K562 (cell line): ENCODE measurements at regions not wholly inside any gene's neighbourhood (a gene's known extent, or its start where the extent isn't known, plus 50 kb on each side); places are given as distances from the start of the nearest gene placed in this dataset.

Experiments
- ATAC-seq: fragments of 200-7000 bp; cut with Tn5 transposase; 3 replicates; pipeline ENCODE4 v1.9.1; 2020; ENCODE audit warnings: moderate library complexity
- BruUV-seq: library from RNA; stranded (reverse); fragments of 400-500 nt; replicated peaks from 2 replicates; lab custom pipeline; 2021; lab: Mats Ljungman, UMichigan
- CTCF ChIA-PET: fragments of 300-600 bp; formaldehyde crosslinking; extraction: SDS; loops from one replicate; lab custom pipeline; 2021; ENCODE audit warnings: low intra/inter-chr PET ratio; lab: Yijun Ruan, JAX
- POLR2A ChIA-PET: fragments of 300-600, 350-650 bp; sonication (Branson Sonifier 250); formaldehyde crosslinking; extraction: SDS; loops from one replicate; lab custom pipeline; 2021; ENCODE audit warnings: antibody characterized with exemption, inconsistent platforms; lab: Yijun Ruan, JAX
- DNase-seq, 4 experiments: peaks; one replicate each; pipeline versions ENCODE4 v3.0.0 to v3.0.0-alpha.2; 2011 to 2018; ENCODE audit warnings: low spot score in 3 of 4, mixed read lengths in 3 of 4; ENCODE audit errors: extremely low read depth in 1 of 4
- FAIRE-seq: peaks from 2 replicates; lab custom pipeline; 2011; peaks lifted over from hg19 to GRCh38; lab: Jason Lieb, UNC
- H2AFZ ChIP-seq: 2 replicates; pipeline ENCODE4 v1.6.0; 2011; ENCODE audit warnings: low read depth, low read length, control low read depth, inconsistent platforms
- H3K27ac ChIP-seq: fragments of 200-600 bp; 3 replicates; pipeline ENCODE4 v1.8.0; 2011; ENCODE audit warnings: low read depth, mild to moderate bottlenecking, control low read depth, inconsistent platforms, low read length, moderate library complexity, mixed read lengths; ENCODE audit errors: extremely low read depth
- H3K27me3 ChIP-seq, 2 experiments: fragments of 300-600 bp in 1 of 2; 2 replicates in 1 of 2; 3 replicates in 1 of 2; pipeline versions ENCODE4 v1.6.0 to v1.8.0; 2011; ENCODE audit warnings: inconsistent platforms in 2 of 2, low read length in 2 of 2, mild to moderate bottlenecking in 1 of 2, mixed read lengths in 1 of 2, moderate library complexity in 1 of 2; ENCODE audit not compliant: control insufficient read depth in 2 of 2, insufficient read depth in 2 of 2
- H3K36me3 ChIP-seq: fragments of 300-600 bp; 3 replicates; pipeline ENCODE4 v1.8.0; 2011; ENCODE audit warnings: mild to moderate bottlenecking, low read length, inconsistent platforms; ENCODE audit not compliant: control insufficient read depth, insufficient read depth
- H3K4me1 ChIP-seq, 2 experiments: fragments of 200-600 bp in 1 of 2; replicated peaks in 1 of 2; 2 replicates in 1 of 2; 3 replicates in 1 of 2; pipeline versions ENCODE4 v1.5.1 to v1.8.0; 2011; ENCODE audit warnings: inconsistent platforms in 2 of 2, low read length in 2 of 2, mild to moderate bottlenecking in 1 of 2, mixed read lengths in 1 of 2, moderate library complexity in 1 of 2; ENCODE audit not compliant: control insufficient read depth in 2 of 2, insufficient read depth in 2 of 2
- H3K4me2 ChIP-seq: 2 replicates; pipeline ENCODE4 v1.6.1; 2011; ENCODE audit warnings: low read length, control low read depth, inconsistent platforms, mixed read lengths; ENCODE audit not compliant: insufficient read depth
- H3K4me3 ChIP-seq: fragments of 200-600 bp; sonication (generic), shearing (Covaris generic); 2 replicates; pipeline ENCODE4 v1.5.1; 2016; ENCODE audit warnings: control low read depth, inconsistent platforms
- H3K79me2 ChIP-seq: fragments of 200-600 bp; 3 replicates; pipeline ENCODE4 v1.8.0; 2011; ENCODE audit warnings: low read length, inconsistent platforms; ENCODE audit not compliant: control insufficient read depth, insufficient read depth
- H3K9ac ChIP-seq, 2 experiments: 2 replicates each; pipeline versions ENCODE4 v1.6.0 to v1.6.1; 2011; ENCODE audit warnings: low read depth in 2 of 2, low read length in 2 of 2, control low read depth in 1 of 2, inconsistent platforms in 1 of 2, mild to moderate bottlenecking in 1 of 2, mixed read lengths in 1 of 2; ENCODE audit not compliant: insufficient read depth in 1 of 2
- H3K9me1 ChIP-seq: one replicate; pipeline ENCODE4 v1.6.0; 2011; ENCODE audit warnings: inconsistent platforms, mild to moderate bottlenecking, low read length, moderate library complexity; ENCODE audit not compliant: control insufficient read depth, insufficient read depth
- H3K9me3 ChIP-seq: replicated peaks from 2 replicates; pipeline ENCODE4 v1.5.1; 2011; ENCODE audit warnings: low read depth, low read length, inconsistent platforms; ENCODE audit not compliant: control insufficient read depth, insufficient read depth
- H4K20me1 ChIP-seq: replicated peaks from 2 replicates; pipeline ENCODE4 v1.6.1; 2011; ENCODE audit warnings: low read length, inconsistent platforms, mixed read lengths; ENCODE audit not compliant: control insufficient read depth, insufficient read depth
- JUN ChIP-seq, 2 experiments: sonication (generic) in 1 of 2; formaldehyde crosslinking in 1 of 2; IDR thresholded peaks; 2 replicates each; pipeline versions ENCODE4 v1.6.1 to v1.8.0; 2012 to 2022; ENCODE audit warnings: borderline replicate concordance in 2 of 2, mild to moderate bottlenecking in 2 of 2, improper control_type of control experiment in 1 of 2, low read depth in 1 of 2, low read length in 1 of 2, missing genetic modification reagents in 1 of 2
- KLF1 ChIP-seq: fragments of 450-650 bp; IDR thresholded peaks from 2 replicates; pipeline ENCODE4 v1.6.1; 2016; ENCODE audit warnings: missing genetic modification characterization, missing compliant biosample characterization
- PCBP1 ChIP-seq: fragments of 200-400 bp; formaldehyde crosslinking; IDR thresholded peaks from 2 replicates; pipeline ENCODE4 v1.6.1; 2018; ENCODE audit warnings: mild to moderate bottlenecking, low read depth, low read length; ENCODE audit not compliant: poor library complexity, severe bottlenecking
- RBM14 ChIP-seq: fragments of 200-400 bp; formaldehyde crosslinking; IDR thresholded peaks from 2 replicates; pipeline ENCODE4 v1.6.1; 2018; ENCODE audit warnings: low read depth, mild to moderate bottlenecking, low read length, moderate library complexity, borderline replicate concordance; ENCODE audit not compliant: insufficient read depth
- SOX6 ChIP-seq: fragments of 450-650 bp; IDR thresholded peaks from 2 replicates; pipeline ENCODE4 v1.6.1; 2014; ENCODE audit warnings: mild to moderate bottlenecking
- SPI1 ChIP-seq: IDR thresholded peaks from 2 replicates; pipeline ENCODE4 v1.6.1; 2011; ENCODE audit warnings: low read depth, low read length, control low read depth, borderline replicate concordance
- SRSF3 ChIP-seq: fragments of 200-400 bp; formaldehyde crosslinking; IDR thresholded peaks from 2 replicates; pipeline ENCODE4 v1.6.1; 2016; ENCODE audit warnings: mild to moderate bottlenecking, low read length, moderate library complexity; ENCODE audit not compliant: insufficient read depth
- ZFP30 ChIP-seq: fragments of 250-450 bp; sonication (Bioruptor Pico); IDR thresholded peaks from 2 replicates; pipeline ENCODE4 v1.8.0; 2022; ENCODE audit warnings: moderate library complexity, mild to moderate bottlenecking, inconsistent platforms, borderline replicate concordance
- ZNF263 ChIP-seq: sonication (generic); formaldehyde crosslinking; IDR thresholded peaks from 2 replicates; pipeline ENCODE4 v1.8.0; 2022; ENCODE audit warnings: mild to moderate bottlenecking, missing genetic modification reagents, borderline replicate concordance
- ZNF316 ChIP-seq: fragments of 450-650 bp; IDR thresholded peaks from 2 replicates; pipeline ENCODE4 v1.6.1; 2016
- WGBS: fragments of 100-300 bp; shearing (Covaris generic); methylation state at CpG from one replicate; pipeline ENCODE4 v1.1.6; 2016; ENCODE audit warnings: low coverage, mixed read lengths; ENCODE audit not compliant: insufficient coverage; ENCODE audit errors: missing lambda C conversion rate; 5-methylcytosine and 5-hydroxymethylcytosine counted together
- in situ Hi-C: fragments of 300-500 bp; cut with MboI; formaldehyde crosslinking; loops from 4 replicates; pipeline ENCODE4 v1.15.0; 2018; ENCODE audit warnings: inconsistent platforms, mixed read lengths
- intact Hi-C: fragments of 100-400 bp; cut with micrococcal nuclease; formaldehyde crosslinking; loops from 2 replicates; pipeline ENCODE4 v1.14.2; 2022
- TF ChIP-seq, protein P1 (sequence below): fragments of 450-650 bp; formaldehyde crosslinking; IDR thresholded peaks from 2 replicates; pipeline ENCODE4 v1.4.0; 2020; ENCODE audit warnings: mild to moderate bottlenecking, mixed read lengths
- TF ChIP-seq, protein P2 (sequence below), 2 experiments: IDR thresholded peaks in 1 of 2; conservative IDR thresholded peaks in 1 of 2; 2 replicates each; pipeline ENCODE4 v1.6.1; 2016; ENCODE audit warnings: low read depth in 2 of 2, mild to moderate bottlenecking in 1 of 2, missing compliant biosample characterization in 1 of 2, missing genetic modification characterization in 1 of 2, moderate library complexity in 1 of 2

DNA sequence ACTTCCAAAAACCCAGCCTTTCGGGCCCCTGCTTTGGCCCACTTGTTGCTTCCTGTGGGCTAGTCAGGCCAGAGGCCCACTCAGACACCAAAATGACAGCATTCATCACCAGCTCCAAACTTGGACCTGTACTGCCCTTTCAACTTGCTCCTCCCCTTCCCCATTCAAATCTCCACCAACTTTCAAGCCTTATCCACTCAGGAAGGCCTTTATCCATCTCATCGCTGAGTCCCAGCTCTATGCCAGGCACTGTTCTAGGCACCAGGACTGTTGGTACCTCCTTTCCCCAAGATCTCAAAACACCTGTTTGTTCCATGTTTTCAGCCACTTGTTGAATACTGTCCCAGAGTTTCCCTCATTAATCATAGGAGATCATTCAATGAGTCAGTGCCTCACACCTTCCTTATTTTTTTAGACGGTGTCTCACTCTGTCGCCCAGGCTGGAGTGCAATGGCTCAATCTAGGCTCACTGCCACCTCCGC is 1011.4 kb downstream of the UQCRFS1 start:
- no TSS peak for BruUV-seq
- H3K9me3 ChIP-seq: no peaks in the 10 kb centered on the region
- no peaks in the 10 kb centered on the region for H3K27me3 ChIP-seq
- H3K36me3 ChIP-seq: no peaks in the 10 kb centered on the region
- no peaks in the 10 kb centered on the region for H3K9me1 ChIP-seq
- no peak overlapping the region for H3K4me2 ChIP-seq
- no peaks in the 10 kb centered on the region for H3K4me1 ChIP-seq
- ChIA-PET POLR2A (no interaction called here), CTCF (no interaction called here)
- no peak overlapping the region for H3K4me3 ChIP-seq
- H3K9ac ChIP-seq: no peak overlapping the region
- TF ChIP-seq SPI1: no peak
- TF ChIP-seq, protein P1, sequence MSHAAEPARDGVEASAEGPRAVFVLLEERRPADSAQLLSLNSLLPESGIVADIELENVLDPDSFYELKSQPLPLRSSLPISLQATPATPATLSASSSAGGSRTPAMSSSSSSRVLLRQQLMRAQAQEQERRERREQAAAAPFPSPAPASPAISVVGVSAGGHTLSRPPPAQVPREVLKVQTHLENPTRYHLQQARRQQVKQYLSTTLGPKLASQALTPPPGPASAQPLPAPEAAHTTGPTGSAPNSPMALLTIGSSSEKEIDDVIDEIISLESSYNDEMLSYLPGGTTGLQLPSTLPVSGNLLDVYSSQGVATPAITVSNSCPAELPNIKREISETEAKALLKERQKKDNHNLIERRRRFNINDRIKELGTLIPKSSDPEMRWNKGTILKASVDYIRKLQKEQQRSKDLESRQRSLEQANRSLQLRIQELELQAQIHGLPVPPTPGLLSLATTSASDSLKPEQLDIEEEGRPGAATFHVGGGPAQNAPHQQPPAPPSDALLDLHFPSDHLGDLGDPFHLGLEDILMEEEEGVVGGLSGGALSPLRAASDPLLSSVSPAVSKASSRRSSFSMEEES (CRISPR knock-in tag): no peak
- no peak for TF ChIP-seq RBM14
- TF ChIP-seq SOX6: no peak
- TF ChIP-seq SRSF3: no peak
- TF ChIP-seq JUN (IDR thresholded peaks at IDR 0.05; ENCODE audit: borderline replicate concordance, low read depth, low read length): no peak
- TF ChIP-seq JUN (CRISPR knock-in tag; IDR thresholded peaks at IDR 0.05; ENCODE audit: borderline replicate concordance): no peak
- TF ChIP-seq ZNF316: no peak
- no peak for TF ChIP-seq PCBP1
- no peak for TF ChIP-seq ZFP30
- TF ChIP-seq, protein P2, sequence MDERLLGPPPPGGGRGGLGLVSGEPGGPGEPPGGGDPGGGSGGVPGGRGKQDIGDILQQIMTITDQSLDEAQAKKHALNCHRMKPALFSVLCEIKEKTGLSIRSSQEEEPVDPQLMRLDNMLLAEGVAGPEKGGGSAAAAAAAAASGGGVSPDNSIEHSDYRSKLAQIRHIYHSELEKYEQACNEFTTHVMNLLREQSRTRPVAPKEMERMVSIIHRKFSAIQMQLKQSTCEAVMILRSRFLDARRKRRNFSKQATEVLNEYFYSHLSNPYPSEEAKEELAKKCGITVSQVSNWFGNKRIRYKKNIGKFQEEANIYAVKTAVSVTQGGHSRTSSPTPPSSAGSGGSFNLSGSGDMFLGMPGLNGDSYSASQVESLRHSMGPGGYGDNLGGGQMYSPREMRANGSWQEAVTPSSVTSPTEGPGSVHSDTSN (CRISPR knock-in tag; IDR thresholded peaks at IDR 0.05; ENCODE audit: low read depth): no peak
- TF ChIP-seq, protein P2 (tag; conservative IDR thresholded peaks at IDR 0.05; ENCODE audit: low read depth): no peak
- TF ChIP-seq KLF1 (tag): no peak
- no peak for TF ChIP-seq ZNF263
- no peaks in the 10 kb centered on the region for H3K79me2 ChIP-seq
- no peak for DNase-seq
- H3K27ac ChIP-seq: no peak overlapping the region
- no peak overlapping the region for H2AFZ ChIP-seq
- no peak for ATAC-seq
- intact Hi-C loops (no loop called here), in situ Hi-C loops (no loop called here)
- 2% methylated on average over 5 of the region's 5 CpGs for WGBS
- no peak for FAIRE-seq
- H4K20me1 ChIP-seq: no peaks in the 10 kb centered on the region
